HG03135 (cell line): ENCODE measurements at regions not wholly inside any gene's neighbourhood (a gene's known extent, or its start where the extent isn't known, plus 50 kb on each side); places are given as distances from the start of the nearest gene placed in this dataset.

Experiments used
- ATAC-seq: cut with Tn5 transposase; IDR thresholded peaks from one replicate; pipeline ENCODE4 v1.9.1; 2021; ENCODE audit warnings: mild to moderate bottlenecking, moderate library complexity; ENCODE audit not compliant: unreplicated experiment

GRCh38 chr13:73496711-73497110 lies 437.9 kb downstream of the KLF5 start:
- ATAC-seq, result no peak

DNA sequence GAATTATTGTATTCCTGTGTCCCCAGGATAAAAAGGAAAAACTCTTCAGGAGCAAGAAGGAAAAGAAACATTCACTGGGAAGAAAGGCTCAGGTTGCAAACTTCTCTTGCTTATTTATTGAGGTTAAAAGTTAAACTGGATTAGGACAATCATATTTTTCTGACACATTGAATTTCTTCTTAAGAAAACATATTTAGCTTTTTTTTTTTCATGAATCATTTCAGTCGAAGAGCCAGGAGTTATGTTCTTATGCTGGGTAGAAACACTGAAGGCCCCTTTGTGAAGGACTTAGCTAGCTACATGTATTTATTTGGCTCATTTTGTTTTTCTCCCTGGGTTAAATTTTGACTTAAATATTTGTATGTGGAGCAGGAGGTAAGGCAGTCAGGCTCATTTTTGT lies 434.0 kb downstream of the KLF5 start:
- ATAC-seq, result no peak

- ATAC-seq, result no peak
Observed at GRCh38 chr13:73482556-73482955, 423.8 kb downstream of the KLF5 start.

DNA sequence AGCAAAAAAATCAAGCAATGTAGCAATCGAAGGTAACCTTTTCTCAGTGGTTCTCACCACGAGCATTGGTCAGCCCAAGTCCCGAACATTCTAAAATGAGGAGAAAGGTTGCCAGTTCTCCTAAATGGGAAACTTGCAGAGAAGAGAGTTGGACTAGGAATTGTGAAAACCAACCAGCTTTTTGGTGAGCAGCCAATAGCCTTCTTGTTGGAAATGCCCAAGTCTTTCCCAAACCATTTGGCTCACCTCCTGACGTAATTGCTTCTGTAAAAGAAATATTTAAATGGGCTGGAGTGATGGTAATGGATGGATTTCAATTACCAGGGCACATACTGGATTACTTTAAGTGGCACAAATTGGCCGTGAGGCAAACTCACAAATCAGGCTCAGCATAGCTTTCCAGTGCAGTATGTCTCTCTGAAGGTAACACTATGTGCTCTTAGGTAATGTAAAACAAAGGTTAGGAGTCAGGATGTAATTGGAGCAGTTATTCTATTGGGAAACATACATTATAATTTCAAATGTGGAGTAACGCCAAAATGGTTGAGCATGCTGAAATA lies 423.2 kb downstream of the KLF5 start:
- ATAC-seq, result no peak

DNA sequence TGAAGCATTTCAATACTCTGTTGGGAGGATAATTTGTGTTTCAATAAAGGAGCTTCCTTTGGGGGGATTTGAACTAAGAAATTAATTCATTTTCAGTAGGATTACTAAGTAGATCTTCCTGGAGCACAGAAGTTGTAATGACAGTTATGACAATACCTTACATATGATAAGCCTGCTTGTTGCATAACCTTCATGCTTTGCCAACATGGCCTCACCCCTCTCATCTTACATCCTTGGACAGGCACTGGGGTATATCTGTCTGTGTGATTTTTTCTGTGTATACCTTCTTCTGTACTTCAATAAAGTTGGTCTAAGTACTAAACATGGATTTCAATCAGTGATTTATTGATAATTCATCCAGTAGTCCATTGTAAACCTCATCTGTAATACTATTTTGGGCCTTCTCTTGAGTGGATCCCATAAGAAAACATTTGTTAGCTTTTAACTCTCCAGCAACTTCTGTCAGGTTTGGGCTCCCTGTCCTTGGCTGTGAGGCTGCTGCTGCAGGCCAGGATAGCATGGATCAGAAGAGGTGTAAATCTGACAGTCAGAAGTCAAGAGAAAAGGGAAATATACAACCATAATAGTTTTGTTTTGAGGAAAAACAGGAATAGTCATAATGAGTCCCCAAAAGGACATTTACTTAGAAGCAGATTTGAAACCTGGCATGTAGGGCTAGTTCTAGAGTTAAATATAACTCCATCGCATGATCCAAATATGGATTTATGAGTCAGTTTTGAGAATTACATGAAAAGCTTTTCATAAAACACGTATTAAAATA lies 422.2 kb downstream of the KLF5 start:
- ATAC-seq, result no peak

DNA sequence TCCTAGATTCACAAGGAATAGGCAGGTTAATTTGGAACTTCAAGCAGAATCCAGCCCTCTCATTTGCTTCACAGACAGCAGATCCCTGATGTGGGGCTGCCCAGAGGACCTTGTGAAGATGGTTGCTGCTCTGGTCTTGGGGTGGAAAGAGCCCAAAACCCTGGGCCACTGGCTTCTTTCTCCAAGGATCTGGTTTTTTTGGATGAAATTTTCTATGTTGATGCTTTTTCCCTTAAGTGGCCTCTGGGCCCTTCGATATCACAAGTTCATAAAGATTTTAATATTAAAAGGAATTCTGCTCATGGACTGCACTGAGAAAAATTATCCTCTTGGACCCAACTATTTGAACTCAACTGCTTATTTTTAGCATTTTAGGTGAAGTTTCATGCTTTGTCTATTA lies 421.1 kb downstream of the KLF5 start:
- no peak for ATAC-seq

GRCh38 chr13:73479351-73479750 lies 420.5 kb downstream of the KLF5 start:
- no peak for ATAC-seq

DNA sequence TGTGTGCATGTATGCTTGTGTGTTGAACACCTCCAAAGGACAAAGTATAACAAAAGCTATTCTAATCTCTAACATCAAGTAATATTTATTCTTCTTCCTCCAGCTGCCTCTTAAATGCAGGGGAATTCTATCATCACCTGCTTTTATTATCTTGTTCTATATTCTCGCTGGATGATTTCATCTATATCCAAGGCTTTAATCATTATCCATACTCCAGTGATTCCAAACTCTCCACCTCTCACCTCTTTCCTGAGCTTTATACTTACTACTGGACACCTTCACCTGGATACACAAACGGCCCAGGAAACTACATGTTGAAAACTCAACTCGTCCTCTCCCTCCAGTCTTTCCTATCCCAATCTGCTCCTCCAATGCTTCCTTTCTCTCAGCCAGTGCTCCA lies 418.6 kb downstream of the KLF5 start:
- ATAC-seq, result no peak

DNA sequence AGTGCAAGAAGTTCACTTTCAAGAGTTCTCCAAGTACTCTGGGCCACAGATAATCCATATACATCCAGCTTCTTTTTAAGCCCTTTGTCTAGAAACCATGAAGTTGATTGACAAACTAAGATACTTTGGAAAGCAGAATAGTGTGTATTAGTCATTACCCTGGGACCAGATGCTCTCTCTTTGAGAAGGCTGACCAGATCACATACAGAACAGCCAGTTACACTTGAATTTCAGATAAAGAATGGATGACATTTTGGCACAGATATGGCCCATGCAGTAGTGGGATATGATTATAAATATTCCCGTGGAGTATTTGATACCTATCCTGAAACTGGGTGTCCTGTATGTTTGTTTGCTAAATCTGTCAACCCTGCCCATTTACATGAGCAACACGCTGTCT lies 414.2 kb downstream of the KLF5 start:
- no peak for ATAC-seq

- no peak for ATAC-seq
Observed at GRCh38 chr13:73467125-73467524, 408.3 kb downstream of the KLF5 start.

GRCh38 chr13:73466561-73466960 lies 407.8 kb downstream of the KLF5 start:
- no peak for ATAC-seq

DNA sequence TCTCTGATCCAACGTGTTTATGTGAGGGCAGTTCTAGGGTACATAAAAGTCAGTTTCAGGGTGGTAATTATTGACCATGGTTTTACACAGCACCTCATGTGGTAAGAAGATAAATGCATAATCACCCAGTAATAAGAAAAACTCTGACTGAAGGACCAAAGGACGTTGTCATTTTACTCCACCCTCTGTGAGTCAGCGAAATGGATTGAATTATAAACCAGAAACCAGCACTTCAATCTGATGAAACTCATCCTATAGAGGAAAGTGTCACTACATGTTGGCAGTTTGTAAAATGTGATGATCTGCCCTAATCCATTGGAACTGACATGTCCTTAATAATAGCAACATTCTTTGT lies 406.8 kb downstream of the KLF5 start:
- ATAC-seq, result no peak

GRCh38 chr13:73464758-73465616 lies 406.2 kb downstream of the KLF5 start:
- no peak for ATAC-seq

DNA sequence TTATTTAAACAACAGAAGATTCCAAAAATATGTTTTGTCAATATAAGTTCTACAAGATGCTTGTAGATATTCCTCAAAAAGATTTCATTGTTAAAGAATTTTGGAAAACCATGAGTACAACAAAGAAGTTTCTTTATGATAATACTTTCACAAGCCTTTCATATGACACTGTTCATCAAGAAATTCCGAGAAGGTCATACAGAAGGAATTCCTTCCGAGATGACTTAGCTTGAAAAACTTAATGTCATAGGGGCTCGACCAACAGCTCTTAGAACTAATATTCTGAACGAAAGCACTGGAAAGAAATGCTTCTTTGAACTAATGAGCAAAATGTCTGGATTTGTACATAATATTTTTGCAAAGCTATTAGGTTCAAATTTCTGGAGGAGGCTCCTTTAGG lies 403.4 kb downstream of the KLF5 start:
- no peak for ATAC-seq

GRCh38 chr13:73451221-73452029 lies 392.6 kb downstream of the KLF5 start:
- ATAC-seq, result no peak

DNA sequence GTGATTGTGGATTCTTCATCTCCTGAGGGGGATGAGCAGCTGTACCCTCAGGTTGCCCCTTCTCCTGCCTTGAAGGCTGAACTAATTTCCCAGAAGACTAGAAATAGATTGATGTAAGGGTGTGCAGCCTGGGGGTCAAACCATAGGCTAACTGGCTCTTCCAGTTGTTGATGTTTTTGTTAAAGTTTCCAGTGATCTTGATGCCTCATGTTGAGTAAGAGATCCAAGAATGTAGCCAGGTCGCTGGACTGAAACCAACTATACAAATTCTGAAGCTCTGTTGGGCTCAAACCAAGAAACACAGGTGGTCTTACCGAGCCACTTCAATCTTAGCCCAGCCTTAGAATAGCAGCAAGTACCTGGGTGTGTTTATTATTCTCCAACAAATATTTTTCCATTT lies 391.8 kb downstream of the KLF5 start:
- ATAC-seq, result no peak

- ATAC-seq, result no peak
Observed at GRCh38 chr13:73449252-73449651, 390.4 kb downstream of the KLF5 start.

DNA sequence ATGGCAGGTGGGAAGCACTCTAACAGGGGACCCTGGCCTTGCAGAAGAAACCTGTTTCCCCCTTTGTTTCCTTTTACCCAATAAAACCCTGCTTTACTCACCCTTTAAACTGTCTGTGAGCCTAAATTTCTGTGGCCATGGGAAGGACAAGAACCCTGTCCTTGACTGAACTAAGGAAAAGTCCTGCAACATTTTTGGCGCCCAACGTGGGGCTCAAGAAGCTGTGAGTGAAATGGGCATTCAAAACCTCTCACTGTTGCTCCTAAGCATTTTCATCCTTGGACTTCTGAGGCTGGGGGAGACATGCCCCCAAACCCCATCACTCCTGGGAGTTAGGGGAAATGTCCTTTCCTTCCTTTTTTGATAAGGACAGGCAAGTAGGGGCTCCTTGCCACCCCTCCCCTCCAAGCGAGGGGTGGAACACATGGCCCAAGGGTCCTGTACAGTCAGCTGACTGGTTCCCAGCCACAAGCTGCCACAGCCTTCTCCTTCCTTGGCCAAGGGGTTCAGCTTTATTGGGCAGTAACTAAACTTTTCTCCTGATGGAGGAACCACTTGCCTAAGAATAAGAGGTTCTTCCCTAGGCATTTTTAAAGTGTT lies 381.6 kb downstream of the KLF5 start:
- ATAC-seq, result no peak

GRCh38 chr13:73433890-73434289 lies 375.1 kb downstream of the KLF5 start:
- no peak for ATAC-seq

- no peak for ATAC-seq
Observed at GRCh38 chr13:73433458-73433857, 374.7 kb downstream of the KLF5 start.

DNA sequence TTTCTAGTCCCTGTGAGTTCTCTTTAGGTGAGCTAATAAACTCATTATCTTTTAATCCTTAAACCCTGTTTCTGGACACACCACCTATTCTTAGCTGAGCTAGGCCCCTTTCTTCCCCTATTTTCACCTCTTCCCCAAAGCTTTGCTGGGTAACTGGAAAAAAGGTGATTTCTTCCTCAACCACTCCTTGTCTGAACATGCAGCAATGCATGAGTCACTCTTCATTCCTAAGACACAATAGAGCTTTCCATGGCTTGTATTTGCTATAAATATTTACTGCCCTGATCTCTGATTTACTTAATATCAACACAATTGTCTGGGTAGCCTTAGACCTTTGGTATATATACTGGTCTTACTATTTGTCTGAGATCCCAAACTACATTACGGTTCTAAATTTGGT lies 370.9 kb downstream of the KLF5 start:
- ATAC-seq, result no peak
